ENCODE measurements at regions not wholly inside any gene's neighbourhood (a gene's known extent, or its start where the extent isn't known, plus 50 kb on each side); places are given as distances from the start of the nearest gene placed in this dataset.

- no peaks in the 10 kb centered on the region for H3K36me3 ChIP-seq (replicated peaks in 1 of 2; ENCODE audit: control insufficient read depth in 1 of 2, insufficient read depth in 2 of 2, low read length in 2 of 2)
- no peak overlapping the region for H3K9ac ChIP-seq (ENCODE audit: insufficient read depth, low read length, poor library complexity, severe bottlenecking)
- Mint-ChIP-seq H3K27me3 (ENCODE audit: low read depth in 3 of 3) (no peaks in the 10 kb centered on the region), H3K9me3 (peaks cover 0 to 21% (median 4%) of the 10 kb centered on the region in 7 donors), H3K27ac (no peak overlapping the region), H3K36me3 (no peaks in the 10 kb centered on the region), H3K4me1 (no peaks in the 10 kb centered on the region), H3K4me3 (no peak overlapping the region)
- H3K79me2 ChIP-seq (ENCODE audit: insufficient read depth, low read length), result no peaks in the 10 kb centered on the region
- no peaks in the 10 kb centered on the region for H3K4me1 ChIP-seq (ENCODE audit: control insufficient read depth in 1 of 2, insufficient read depth in 2 of 2, low read length in 2 of 2)
- no peaks in the 10 kb centered on the region for H4K20me1 ChIP-seq (ENCODE audit: insufficient read depth, low read length)
- TF ChIP-seq CTCF (IDR thresholded peaks at IDR 0.05), result no peak
- intact Hi-C loops (cut with micrococcal nuclease), result no loop called here
- H3K27me3 ChIP-seq (ENCODE audit: control insufficient read depth in 2 of 2, insufficient read depth in 2 of 2, low read length in 2 of 2), result no peaks in the 10 kb centered on the region
- H2AFZ ChIP-seq (ENCODE audit: insufficient read depth, low read depth, low read length, poor library complexity, severe bottlenecking), result no peak overlapping the region
- peaks cover 0 to 7% of the 10 kb centered on the region in 2 donors for H3K9me3 ChIP-seq (replicated peaks in 1 of 2; ENCODE audit: control insufficient read depth in 1 of 2, insufficient read depth in 1 of 2, low read length in 2 of 2)
- H3K4me3 ChIP-seq (replicated peaks in 1 of 3; ENCODE audit: low read depth in 2 of 3, low read length in 3 of 3), result no peak overlapping the region
- H3K4me2 ChIP-seq (replicated peaks; ENCODE audit: extremely low read depth, low read length, poor library complexity, severe bottlenecking), result no peak overlapping the region
- DNase-seq, result no peak
- H3K27ac ChIP-seq (ENCODE audit: low read depth in 1 of 2, low read length in 2 of 2), result no peak overlapping the region
These were observed 942.6 kb upstream of the SPRY2 start for GRCh38 chr13:81283561-81283960.

GRCh38 chr13:81283062-81283461 is 942.1 kb upstream of the SPRY2 start:
- Mint-ChIP-seq H3K27me3 (ENCODE audit: low read depth in 3 of 3) (no peaks in the 10 kb centered on the region), H3K9me3 (peaks cover 0 to 21% (median 4%) of the 10 kb centered on the region in 7 donors), H3K27ac (no peak overlapping the region), H3K4me3 (no peak overlapping the region), H3K36me3 (no peaks in the 10 kb centered on the region), H3K4me1 (no peaks in the 10 kb centered on the region)
- 100% methylated on average over 2 of the region's 2 CpGs for WGBS (ENCODE audit: insufficient coverage)
- H3K9me3 ChIP-seq (replicated peaks in 1 of 2; ENCODE audit: control insufficient read depth in 1 of 2, insufficient read depth in 1 of 2, low read length in 2 of 2), result peaks cover 0 to 9% of the 10 kb centered on the region in 2 donors
- DNase-seq, result no peak
- intact Hi-C loops (cut with micrococcal nuclease), result no loop called here
- no peaks in the 10 kb centered on the region for H3K79me2 ChIP-seq (ENCODE audit: insufficient read depth, low read length)
- H3K27ac ChIP-seq (ENCODE audit: low read depth in 1 of 2, low read length in 2 of 2), result no peak overlapping the region
- no peak overlapping the region for H3K4me2 ChIP-seq (replicated peaks; ENCODE audit: extremely low read depth, low read length, poor library complexity, severe bottlenecking)
- H4K20me1 ChIP-seq (ENCODE audit: insufficient read depth, low read length), result no peaks in the 10 kb centered on the region
- H2AFZ ChIP-seq (ENCODE audit: insufficient read depth, low read depth, low read length, poor library complexity, severe bottlenecking), result no peak overlapping the region
- no peaks in the 10 kb centered on the region for H3K4me1 ChIP-seq (ENCODE audit: control insufficient read depth in 1 of 2, insufficient read depth in 2 of 2, low read length in 2 of 2)
- H3K9ac ChIP-seq (ENCODE audit: insufficient read depth, low read length, poor library complexity, severe bottlenecking), result no peak overlapping the region
- no peaks in the 10 kb centered on the region for H3K36me3 ChIP-seq (replicated peaks in 1 of 2; ENCODE audit: control insufficient read depth in 1 of 2, insufficient read depth in 2 of 2, low read length in 2 of 2)
- TF ChIP-seq CTCF (IDR thresholded peaks at IDR 0.05), result no peak
- no peak overlapping the region for H3K4me3 ChIP-seq (replicated peaks in 1 of 3; ENCODE audit: low read depth in 2 of 3, low read length in 3 of 3)
- H3K27me3 ChIP-seq (ENCODE audit: control insufficient read depth in 2 of 2, insufficient read depth in 2 of 2, low read length in 2 of 2), result no peaks in the 10 kb centered on the region

Measured in CD14-positive monocyte (primary cell).